ENCODE measurements at regions not wholly inside any gene's neighbourhood (a gene's known extent, or its start where the extent isn't known, plus 50 kb on each side); places are given as distances from the start of the nearest gene placed in this dataset.

- TF ChIP-seq PAX5 (IDR thresholded peaks at IDR 0.05; ENCODE audit: insufficient read depth, low read length, severe bottlenecking) (no peak), POU2F2 (IDR thresholded peaks at IDR 0.05; ENCODE audit: low read depth, low read length) (no peak), POLR2AphosphoS5 (IDR thresholded peaks at IDR 0.05; ENCODE audit: low read depth, low read length) (no peak), POLR2A (IDR thresholded peaks at IDR 0.05; ENCODE audit: low read depth, low read length) (no peak), TAF1 (IDR thresholded peaks at IDR 0.05; ENCODE audit: low read depth, low read length) (no peak), SPI1 (IDR thresholded peaks at IDR 0.05; ENCODE audit: low read depth, low read length) (no peak)
- no peak for FAIRE-seq
These were observed 200.6 kb upstream of the CIBAR2 start for GRCh38 chr16:85312642-85313525.

GRCh38 chr16:85313526-85314301 lies 201.4 kb upstream of the CIBAR2 start:
- FAIRE-seq (peak; percentile 45), DNase-seq (ENCODE audit: insufficient read length, low spot score) (no peak)
- TF ChIP-seq SPI1 (IDR thresholded peaks at IDR 0.05; ENCODE audit: low read depth, low read length) (no peak), PAX5 (IDR thresholded peaks at IDR 0.05; ENCODE audit: insufficient read depth, low read length, severe bottlenecking) (no peak), POLR2AphosphoS5 (IDR thresholded peaks at IDR 0.05; ENCODE audit: low read depth, low read length) (no peak), POLR2A (IDR thresholded peaks at IDR 0.05; ENCODE audit: low read depth, low read length) (no peak), TAF1 (IDR thresholded peaks at IDR 0.05; ENCODE audit: low read depth, low read length) (no peak), POU2F2 (IDR thresholded peaks at IDR 0.05; ENCODE audit: low read depth, low read length) (no peak)

More at GRCh38 chr16:85312642-85313525, 200.6 kb upstream of the CIBAR2 start:
- no peak for DNase-seq (ENCODE audit: insufficient read length, low spot score)

GRCh38 chr16:85314512-85314971 lies 202.3 kb upstream of the CIBAR2 start:
- TF ChIP-seq TAF1 (IDR thresholded peaks at IDR 0.05; ENCODE audit: low read depth, low read length) (no peak), SPI1 (IDR thresholded peaks at IDR 0.05; ENCODE audit: low read depth, low read length) (no peak), PAX5 (IDR thresholded peaks at IDR 0.05; ENCODE audit: insufficient read depth, low read length, severe bottlenecking) (no peak), POLR2A (IDR thresholded peaks at IDR 0.05; ENCODE audit: low read depth, low read length) (no peak), POLR2AphosphoS5 (IDR thresholded peaks at IDR 0.05; ENCODE audit: low read depth, low read length) (no peak), POU2F2 (IDR thresholded peaks at IDR 0.05; ENCODE audit: low read depth, low read length) (no peak)
- FAIRE-seq (no peak), DNase-seq (ENCODE audit: insufficient read length, low spot score) (no peak)

GRCh38 chr16:85315866-85316265 lies 203.6 kb upstream of the CIBAR2 start:
- no peak for TF ChIP-seq SPI1 (IDR thresholded peaks at IDR 0.05; ENCODE audit: low read depth, low read length)
- no peak for TF ChIP-seq POLR2AphosphoS5 (IDR thresholded peaks at IDR 0.05; ENCODE audit: low read depth, low read length)
- TF ChIP-seq TAF1 (IDR thresholded peaks at IDR 0.05; ENCODE audit: low read depth, low read length), result no peak
- TF ChIP-seq POU2F2 (IDR thresholded peaks at IDR 0.05; ENCODE audit: low read depth, low read length), result no peak
- no peak for TF ChIP-seq POLR2A (IDR thresholded peaks at IDR 0.05; ENCODE audit: low read depth, low read length)
- no peak for TF ChIP-seq PAX5 (IDR thresholded peaks at IDR 0.05; ENCODE audit: insufficient read depth, low read length, severe bottlenecking)
- FAIRE-seq, result no peak
- DNase-seq (ENCODE audit: insufficient read length, low spot score), result no peak

DNA sequence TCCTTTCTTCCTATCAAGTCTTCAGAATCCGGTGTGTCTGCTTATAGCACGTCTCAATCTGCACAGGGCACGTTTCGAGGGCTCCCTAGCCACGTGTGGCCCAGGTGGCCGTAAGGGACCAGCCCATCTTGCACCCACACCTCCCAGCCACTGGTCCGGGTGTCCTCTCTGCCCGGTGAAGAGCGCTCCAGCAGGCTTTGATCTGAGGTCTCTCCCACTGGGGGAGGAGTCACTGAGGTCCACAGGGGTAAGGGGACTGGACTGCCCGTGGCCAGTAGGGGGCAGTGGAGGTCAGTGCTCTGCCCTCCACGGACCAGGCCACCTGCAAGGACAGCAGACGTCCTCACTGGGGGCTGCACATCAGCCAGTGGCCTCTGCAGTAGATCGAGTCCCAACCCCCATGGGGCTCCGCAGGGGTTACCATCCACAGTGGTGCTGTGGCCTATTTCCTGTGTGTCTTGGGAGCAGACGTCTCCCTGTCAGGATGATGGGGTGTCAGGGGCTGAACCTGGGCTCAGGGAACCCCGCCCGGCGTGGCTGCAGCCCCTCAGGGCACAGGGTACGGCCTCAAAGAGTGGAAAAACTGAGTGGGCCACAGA lies 204.1 kb upstream of the CIBAR2 start:
- FAIRE-seq (peak; percentile 76), DNase-seq (ENCODE audit: insufficient read length, low spot score) (peak; percentile 74)
- TF ChIP-seq POLR2AphosphoS5 (IDR thresholded peaks at IDR 0.05; ENCODE audit: low read depth, low read length), result no peak
- no peak for TF ChIP-seq POLR2A (IDR thresholded peaks at IDR 0.05; ENCODE audit: low read depth, low read length)
- no peak for TF ChIP-seq SPI1 (IDR thresholded peaks at IDR 0.05; ENCODE audit: low read depth, low read length)
- no peak for TF ChIP-seq PAX5 (IDR thresholded peaks at IDR 0.05; ENCODE audit: insufficient read depth, low read length, severe bottlenecking)
- TF ChIP-seq POU2F2 (IDR thresholded peaks at IDR 0.05; ENCODE audit: low read depth, low read length), result no peak
- no peak for TF ChIP-seq TAF1 (IDR thresholded peaks at IDR 0.05; ENCODE audit: low read depth, low read length)

GRCh38 chr16:85316944-85317343 lies 204.7 kb upstream of the CIBAR2 start:
- TF ChIP-seq POLR2AphosphoS5 (IDR thresholded peaks at IDR 0.05; ENCODE audit: low read depth, low read length) (no peak), POLR2A (IDR thresholded peaks at IDR 0.05; ENCODE audit: low read depth, low read length) (no peak), SPI1 (IDR thresholded peaks at IDR 0.05; ENCODE audit: low read depth, low read length) (no peak), PAX5 (IDR thresholded peaks at IDR 0.05; ENCODE audit: insufficient read depth, low read length, severe bottlenecking) (no peak), POU2F2 (IDR thresholded peaks at IDR 0.05; ENCODE audit: low read depth, low read length) (no peak), TAF1 (IDR thresholded peaks at IDR 0.05; ENCODE audit: low read depth, low read length) (no peak)
- DNase-seq (ENCODE audit: insufficient read length, low spot score) (no peak), FAIRE-seq (no peak)

- no peak for TF ChIP-seq POU2F2 (IDR thresholded peaks at IDR 0.05; ENCODE audit: low read depth, low read length)
- no peak for TF ChIP-seq TAF1 (IDR thresholded peaks at IDR 0.05; ENCODE audit: low read depth, low read length)
- no peak for TF ChIP-seq PAX5 (IDR thresholded peaks at IDR 0.05; ENCODE audit: insufficient read depth, low read length, severe bottlenecking)
- TF ChIP-seq POLR2AphosphoS5 (IDR thresholded peaks at IDR 0.05; ENCODE audit: low read depth, low read length), result no peak
- TF ChIP-seq POLR2A (IDR thresholded peaks at IDR 0.05; ENCODE audit: low read depth, low read length), result no peak
- TF ChIP-seq SPI1 (IDR thresholded peaks at IDR 0.05; ENCODE audit: low read depth, low read length), result no peak
- FAIRE-seq (no peak), DNase-seq (ENCODE audit: insufficient read length, low spot score) (no peak)
These were observed 205.4 kb upstream of the CIBAR2 start for GRCh38 chr16:85317704-85318103.

DNA sequence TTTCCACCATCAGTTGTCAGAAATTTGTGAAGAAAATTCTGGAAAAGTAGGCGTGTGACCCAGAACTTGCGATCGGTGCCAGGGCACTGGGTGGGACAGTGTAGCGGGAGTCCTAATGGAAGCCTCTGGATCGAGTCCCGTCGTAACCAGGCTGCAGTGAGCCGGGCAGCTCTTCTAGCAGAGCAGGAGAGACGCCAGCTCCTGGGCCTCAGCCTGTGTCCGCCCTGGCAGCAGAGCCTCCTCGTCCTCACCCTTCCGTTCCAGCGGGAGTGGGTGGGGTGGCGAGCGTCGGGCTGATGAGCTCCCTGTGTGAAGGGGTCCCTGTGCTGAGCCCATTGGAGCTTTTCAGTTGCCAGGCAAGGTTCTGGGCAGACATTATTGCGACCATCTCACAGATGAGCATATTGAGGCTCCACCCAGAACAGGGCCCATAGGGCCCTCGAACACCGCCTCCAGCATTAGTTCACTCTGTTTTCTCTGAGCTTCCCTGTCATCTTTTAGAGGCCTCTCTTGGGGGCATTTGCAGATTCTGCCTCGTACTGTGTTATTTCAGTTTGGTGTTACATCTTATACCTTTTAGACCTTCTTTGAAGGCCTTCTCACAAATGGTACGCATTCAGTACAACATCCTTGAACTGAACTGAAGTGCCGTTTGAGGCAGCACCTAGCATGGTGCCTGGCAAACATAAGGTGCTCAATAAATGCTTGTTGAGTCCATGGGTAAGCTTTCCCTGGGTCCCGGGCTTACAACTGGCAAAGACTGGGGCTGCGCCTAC lies 207.1 kb upstream of the CIBAR2 start:
- TF ChIP-seq TAF1 (IDR thresholded peaks at IDR 0.05; ENCODE audit: low read depth, low read length), result no peak
- no peak for TF ChIP-seq POU2F2 (IDR thresholded peaks at IDR 0.05; ENCODE audit: low read depth, low read length)
- TF ChIP-seq POLR2A (IDR thresholded peaks at IDR 0.05; ENCODE audit: low read depth, low read length), result no peak
- no peak for TF ChIP-seq SPI1 (IDR thresholded peaks at IDR 0.05; ENCODE audit: low read depth, low read length)
- no peak for TF ChIP-seq POLR2AphosphoS5 (IDR thresholded peaks at IDR 0.05; ENCODE audit: low read depth, low read length)
- TF ChIP-seq PAX5 (IDR thresholded peaks at IDR 0.05; ENCODE audit: insufficient read depth, low read length, severe bottlenecking), result no peak
- no peak for DNase-seq (ENCODE audit: insufficient read length, low spot score)
- no peak for FAIRE-seq

Measured in GM12891 (cell line).